ENCODE measurements at regions not wholly inside any gene's neighbourhood (a gene's known extent, or its start where the extent isn't known, plus 50 kb on each side); places are given as distances from the start of the nearest gene placed in this dataset.

DNA sequence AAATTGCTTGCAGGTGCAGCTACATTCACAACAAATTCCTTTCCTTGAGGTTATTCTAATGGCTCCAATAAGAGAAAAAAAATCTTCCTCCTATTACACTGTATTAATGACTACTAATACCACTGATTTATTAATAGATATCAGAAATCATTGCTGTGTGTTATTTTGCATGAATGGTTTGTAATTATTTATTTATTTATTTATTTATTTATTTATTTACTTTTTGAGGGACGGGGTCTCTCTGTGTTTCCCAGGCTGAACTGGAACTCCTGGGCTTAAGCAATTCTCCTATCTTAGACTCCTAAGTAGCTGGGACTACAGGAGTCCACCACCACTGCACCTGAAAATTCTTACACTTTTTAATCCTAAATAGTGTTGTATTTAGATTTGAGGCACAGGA lies 390.4 kb downstream of the SI start:
- ChIA-PET CTCF (ENCODE audit: low intra/inter-chr PET ratio) (no interaction called here), POLR2A (no interaction called here)
- TF ChIP-seq, protein P1, sequence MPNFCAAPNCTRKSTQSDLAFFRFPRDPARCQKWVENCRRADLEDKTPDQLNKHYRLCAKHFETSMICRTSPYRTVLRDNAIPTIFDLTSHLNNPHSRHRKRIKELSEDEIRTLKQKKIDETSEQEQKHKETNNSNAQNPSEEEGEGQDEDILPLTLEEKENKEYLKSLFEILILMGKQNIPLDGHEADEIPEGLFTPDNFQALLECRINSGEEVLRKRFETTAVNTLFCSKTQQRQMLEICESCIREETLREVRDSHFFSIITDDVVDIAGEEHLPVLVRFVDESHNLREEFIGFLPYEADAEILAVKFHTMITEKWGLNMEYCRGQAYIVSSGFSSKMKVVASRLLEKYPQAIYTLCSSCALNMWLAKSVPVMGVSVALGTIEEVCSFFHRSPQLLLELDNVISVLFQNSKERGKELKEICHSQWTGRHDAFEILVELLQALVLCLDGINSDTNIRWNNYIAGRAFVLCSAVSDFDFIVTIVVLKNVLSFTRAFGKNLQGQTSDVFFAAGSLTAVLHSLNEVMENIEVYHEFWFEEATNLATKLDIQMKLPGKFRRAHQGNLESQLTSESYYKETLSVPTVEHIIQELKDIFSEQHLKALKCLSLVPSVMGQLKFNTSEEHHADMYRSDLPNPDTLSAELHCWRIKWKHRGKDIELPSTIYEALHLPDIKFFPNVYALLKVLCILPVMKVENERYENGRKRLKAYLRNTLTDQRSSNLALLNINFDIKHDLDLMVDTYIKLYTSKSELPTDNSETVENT (CRISPR knock-in tag; IDR thresholded peaks at IDR 0.05), result no peak
- TF ChIP-seq ASH1L (IDR thresholded peaks at IDR 0.05; ENCODE audit: borderline replicate concordance, low read depth, partially characterized antibody), result no peak
- no peak for TF ChIP-seq SMAD3 (CRISPR knock-in tag; conservative IDR thresholded peaks at IDR 0.05)
- TF ChIP-seq, protein P2, sequence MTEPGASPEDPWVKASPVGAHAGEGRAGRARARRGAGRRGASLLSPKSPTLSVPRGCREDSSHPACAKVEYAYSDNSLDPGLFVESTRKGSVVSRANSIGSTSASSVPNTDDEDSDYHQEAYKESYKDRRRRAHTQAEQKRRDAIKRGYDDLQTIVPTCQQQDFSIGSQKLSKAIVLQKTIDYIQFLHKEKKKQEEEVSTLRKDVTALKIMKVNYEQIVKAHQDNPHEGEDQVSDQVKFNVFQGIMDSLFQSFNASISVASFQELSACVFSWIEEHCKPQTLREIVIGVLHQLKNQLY (CRISPR knock-in tag; conservative IDR thresholded peaks at IDR 0.05), result no peak
- TF ChIP-seq SMARCB1 (IDR thresholded peaks at IDR 0.05; ENCODE audit: insufficient read length, low read depth), result no peak
- TF ChIP-seq MEF2A (IDR thresholded peaks at IDR 0.05; ENCODE audit: control insufficient read depth, low read depth, low read length), result no peak
- no peak for TF ChIP-seq MAFK (IDR thresholded peaks at IDR 0.05; ENCODE audit: low read length)
- no peak for TF ChIP-seq ZNF324 (CRISPR knock-in tag; IDR thresholded peaks at IDR 0.05)
- TF ChIP-seq NFE2L1 (tag; IDR thresholded peaks at IDR 0.05; ENCODE audit: borderline replicate concordance, low read depth), result no peak
- TF ChIP-seq NR4A1 (CRISPR knock-in tag; IDR thresholded peaks at IDR 0.05), result no peak
- TF ChIP-seq NR4A1 (tag; IDR thresholded peaks at IDR 0.05), result no peak
- TF ChIP-seq ZKSCAN8 (CRISPR knock-in tag; IDR thresholded peaks at IDR 0.05), result no peak
- no peak for TF ChIP-seq HIVEP1 (CRISPR knock-in tag; IDR thresholded peaks at IDR 0.05)
- TF ChIP-seq WHSC1 (IDR thresholded peaks at IDR 0.05; ENCODE audit: low read length), result no peak
- Histone ChIP-seq H3K9me3 (replicated peaks; ENCODE audit: control insufficient read depth, insufficient read depth, low read depth, low read length) (no peaks in the 10 kb centered on the region), H3K36me3 (ENCODE audit: control insufficient read depth, insufficient read depth, low read length) (no peaks in the 10 kb centered on the region), H3K9ac (ENCODE audit: insufficient read depth in 1 of 2, low read depth in 2 of 2, low read length in 2 of 2) (no peak overlapping the region), H3K27me3 (ENCODE audit: control insufficient read depth in 2 of 2, insufficient read depth in 2 of 2, low read length in 2 of 2) (no peaks in the 10 kb centered on the region), H3K4me1 (replicated peaks in 1 of 2; ENCODE audit: control insufficient read depth in 2 of 2, insufficient read depth in 2 of 2, low read length in 2 of 2) (no peaks in the 10 kb centered on the region), H3K9me1 (ENCODE audit: control insufficient read depth, insufficient read depth, low read length) (no peaks in the 10 kb centered on the region), H3K4me3 (no peak overlapping the region), H4K20me1 (replicated peaks; ENCODE audit: control insufficient read depth, insufficient read depth, low read length) (no peaks in the 10 kb centered on the region), H2AFZ (ENCODE audit: low read depth, low read length) (no peak overlapping the region), H3K27ac (ENCODE audit: extremely low read depth, low read depth, low read length) (no peak overlapping the region), H3K79me2 (ENCODE audit: control insufficient read depth, insufficient read depth, low read length) (no peaks in the 10 kb centered on the region), H3K4me2 (ENCODE audit: insufficient read depth, low read length) (no peak overlapping the region)
- DNase-seq (ENCODE audit: extremely low read depth in 1 of 4, low spot score in 3 of 4) (no peak), ATAC-seq (no peak), FAIRE-seq (no peak)
- intact Hi-C loops (cut with micrococcal nuclease), result no loop called here
- in situ Hi-C loops (cut with MboI), result no loop called here
- no TSS peak for BruUV-seq (replicated peaks)
- WGBS (ENCODE audit: insufficient coverage, low coverage, missing lambda C conversion rate), result 0% methylated on average over 1 of the region's 1 CpG
